ENCODE measurements at regions not wholly inside any gene's neighbourhood (a gene's known extent, or its start where the extent isn't known, plus 50 kb on each side); places are given as distances from the start of the nearest gene placed in this dataset.

GRCh38 chr10:113433711-113434110, 119.1 kb upstream of the HABP2 start:
- no peak for TF ChIP-seq CTCF (IDR thresholded peaks at IDR 0.05; ENCODE audit: low read depth, low read length)

GRCh38 chr10:113434315-113434714, 118.5 kb upstream of the HABP2 start:
- no peak overlapping the region for H3K4me3 ChIP-seq (ENCODE audit: low read depth, low read length)
- no peak for TF ChIP-seq CTCF (IDR thresholded peaks at IDR 0.05; ENCODE audit: low read depth, low read length)

More at GRCh38 chr10:113433711-113434110, 119.1 kb upstream of the HABP2 start:
- no peak overlapping the region for H3K4me3 ChIP-seq (ENCODE audit: low read depth, low read length)

- TF ChIP-seq CTCF (IDR thresholded peaks at IDR 0.05; ENCODE audit: low read depth, low read length): no peak
- H3K4me3 ChIP-seq (ENCODE audit: low read depth, low read length): no peak overlapping the region
These were observed 117.9 kb upstream of the HABP2 start for GRCh38 chr10:113434950-113435349.

- no peak overlapping the region for H3K4me3 ChIP-seq (ENCODE audit: low read depth, low read length)
- TF ChIP-seq CTCF (IDR thresholded peaks at IDR 0.05; ENCODE audit: low read depth, low read length): no peak
These were observed 117.0 kb upstream of the HABP2 start for GRCh38 chr10:113435881-113436280.

GRCh38 chr10:113436851-113437250, 116.0 kb upstream of the HABP2 start:
- TF ChIP-seq CTCF (IDR thresholded peaks at IDR 0.05; ENCODE audit: low read depth, low read length): no peak

GRCh38 chr10:113438652-113439051, 114.2 kb upstream of the HABP2 start:
- H3K4me3 ChIP-seq (ENCODE audit: low read depth, low read length): no peak overlapping the region
- TF ChIP-seq CTCF (IDR thresholded peaks at IDR 0.05; ENCODE audit: low read depth, low read length): no peak

More at GRCh38 chr10:113436851-113437250, 116.0 kb upstream of the HABP2 start:
- H3K4me3 ChIP-seq (ENCODE audit: low read depth, low read length): no peak overlapping the region

- no peak for TF ChIP-seq CTCF (IDR thresholded peaks at IDR 0.05; ENCODE audit: low read depth, low read length)
- H3K4me3 ChIP-seq (ENCODE audit: low read depth, low read length): no peak overlapping the region
These were observed 111.6 kb upstream of the HABP2 start for GRCh38 chr10:113441220-113441619.
